ENCODE measurements at regions not wholly inside any gene's neighbourhood (a gene's known extent, or its start where the extent isn't known, plus 50 kb on each side); places are given as distances from the start of the nearest gene placed in this dataset.
A peak's percentile ranks its signal among the peaks of the same experiment; 100 is the strongest.

- TF ChIP-seq SRY (CRISPR knock-in tag; IDR thresholded peaks at IDR 0.05) (no peak; the same call in 1 of the 2 replicates), MED1 (CRISPR knock-in tag; IDR thresholded peaks at IDR 0.05) (peak; percentile 86), RFX1 (IDR thresholded peaks at IDR 0.05) (no peak), GATAD1 (CRISPR knock-in tag; IDR thresholded peaks at IDR 0.05) (peak; percentile 62), ZNF746 (CRISPR knock-in tag; IDR thresholded peaks at IDR 0.05) (0 out of 2 replicates have a peak, but pooled peaks have one; percentile 58), ESRRA (CRISPR knock-in tag; IDR thresholded peaks at IDR 0.05; ENCODE audit: low read depth) (peak; percentile 70), XBP1 (CRISPR knock-in tag; IDR thresholded peaks at IDR 0.05) (no peak), ATF3 (CRISPR knock-in tag; IDR thresholded peaks at IDR 0.05) (0 out of 2 replicates have a peak, but pooled peaks have one; percentile 53), HNF4G (IDR thresholded peaks at IDR 0.05; ENCODE audit: borderline replicate concordance, low read depth, low read length) (peak; percentile 12; the same call in 1 of the 2 replicates), HNF4G (CRISPR knock-in tag; IDR thresholded peaks at IDR 0.05; ENCODE audit: borderline replicate concordance, low read depth) (peak; percentile 91), TCF7 (IDR thresholded peaks at IDR 0.05; ENCODE audit: low read depth) (no peak), PTBP1 (IDR thresholded peaks at IDR 0.05; ENCODE audit: low read depth, low read length, poor library complexity, severe bottlenecking) (no peak), TRAFD1 (CRISPR knock-in tag; IDR thresholded peaks at IDR 0.05; ENCODE audit: borderline replicate concordance) (no peak), NFYC (CRISPR knock-in tag; IDR thresholded peaks at IDR 0.05) (peak; percentile 43; the same call in 1 of the 2 replicates), ADNP (CRISPR knock-in tag; IDR thresholded peaks at IDR 0.05) (0 out of 2 replicates have a peak, but pooled peaks have one; percentile 28), REL (CRISPR knock-in tag; conservative IDR thresholded peaks at IDR 0.05) (0 out of 2 replicates have a peak, but pooled peaks have one; percentile 30), ZNF570 (CRISPR knock-in tag; IDR thresholded peaks at IDR 0.05; ENCODE audit: borderline replicate concordance) (no peak), ATF4 (CRISPR knock-in tag; IDR thresholded peaks at IDR 0.05) (no peak), ZFP82 (CRISPR knock-in tag; IDR thresholded peaks at IDR 0.05; ENCODE audit: borderline replicate concordance) (no peak; the same call in 1 of the 2 replicates)
- TF ChIP-seq, protein P1, sequence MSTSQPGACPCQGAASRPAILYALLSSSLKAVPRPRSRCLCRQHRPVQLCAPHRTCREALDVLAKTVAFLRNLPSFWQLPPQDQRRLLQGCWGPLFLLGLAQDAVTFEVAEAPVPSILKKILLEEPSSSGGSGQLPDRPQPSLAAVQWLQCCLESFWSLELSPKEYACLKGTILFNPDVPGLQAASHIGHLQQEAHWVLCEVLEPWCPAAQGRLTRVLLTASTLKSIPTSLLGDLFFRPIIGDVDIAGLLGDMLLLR (CRISPR knock-in tag; IDR thresholded peaks at IDR 0.05) = 0 out of 2 replicates have a peak, but pooled peaks have one; percentile 37
- TF ChIP-seq, protein P2, sequence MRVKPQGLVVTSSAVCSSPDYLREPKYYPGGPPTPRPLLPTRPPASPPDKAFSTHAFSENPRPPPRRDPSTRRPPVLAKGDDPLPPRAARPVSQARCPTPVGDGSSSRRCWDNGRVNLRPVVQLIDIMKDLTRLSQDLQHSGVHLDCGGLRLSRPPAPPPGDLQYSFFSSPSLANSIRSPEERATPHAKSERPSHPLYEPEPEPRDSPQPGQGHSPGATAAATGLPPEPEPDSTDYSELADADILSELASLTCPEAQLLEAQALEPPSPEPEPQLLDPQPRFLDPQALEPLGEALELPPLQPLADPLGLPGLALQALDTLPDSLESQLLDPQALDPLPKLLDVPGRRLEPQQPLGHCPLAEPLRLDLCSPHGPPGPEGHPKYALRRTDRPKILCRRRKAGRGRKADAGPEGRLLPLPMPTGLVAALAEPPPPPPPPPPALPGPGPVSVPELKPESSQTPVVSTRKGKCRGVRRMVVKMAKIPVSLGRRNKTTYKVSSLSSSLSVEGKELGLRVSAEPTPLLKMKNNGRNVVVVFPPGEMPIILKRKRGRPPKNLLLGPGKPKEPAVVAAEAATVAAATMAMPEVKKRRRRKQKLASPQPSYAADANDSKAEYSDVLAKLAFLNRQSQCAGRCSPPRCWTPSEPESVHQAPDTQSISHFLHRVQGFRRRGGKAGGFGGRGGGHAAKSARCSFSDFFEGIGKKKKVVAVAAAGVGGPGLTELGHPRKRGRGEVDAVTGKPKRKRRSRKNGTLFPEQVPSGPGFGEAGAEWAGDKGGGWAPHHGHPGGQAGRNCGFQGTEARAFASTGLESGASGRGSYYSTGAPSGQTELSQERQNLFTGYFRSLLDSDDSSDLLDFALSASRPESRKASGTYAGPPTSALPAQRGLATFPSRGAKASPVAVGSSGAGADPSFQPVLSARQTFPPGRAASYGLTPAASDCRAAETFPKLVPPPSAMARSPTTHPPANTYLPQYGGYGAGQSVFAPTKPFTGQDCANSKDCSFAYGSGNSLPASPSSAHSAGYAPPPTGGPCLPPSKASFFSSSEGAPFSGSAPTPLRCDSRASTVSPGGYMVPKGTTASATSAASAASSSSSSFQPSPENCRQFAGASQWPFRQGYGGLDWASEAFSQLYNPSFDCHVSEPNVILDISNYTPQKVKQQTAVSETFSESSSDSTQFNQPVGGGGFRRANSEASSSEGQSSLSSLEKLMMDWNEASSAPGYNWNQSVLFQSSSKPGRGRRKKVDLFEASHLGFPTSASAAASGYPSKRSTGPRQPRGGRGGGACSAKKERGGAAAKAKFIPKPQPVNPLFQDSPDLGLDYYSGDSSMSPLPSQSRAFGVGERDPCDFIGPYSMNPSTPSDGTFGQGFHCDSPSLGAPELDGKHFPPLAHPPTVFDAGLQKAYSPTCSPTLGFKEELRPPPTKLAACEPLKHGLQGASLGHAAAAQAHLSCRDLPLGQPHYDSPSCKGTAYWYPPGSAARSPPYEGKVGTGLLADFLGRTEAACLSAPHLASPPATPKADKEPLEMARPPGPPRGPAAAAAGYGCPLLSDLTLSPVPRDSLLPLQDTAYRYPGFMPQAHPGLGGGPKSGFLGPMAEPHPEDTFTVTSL (CRISPR knock-in tag; IDR thresholded peaks at IDR 0.05; ENCODE audit: borderline replicate concordance) = peak; percentile 62; the same call in 1 of the 2 replicates
Measured at GRCh38 chr2:120528051-120528692, 182.2 kb downstream of the INHBB start (continued).
